HEK293 (cell line): ENCODE measurements at regions not wholly inside any gene's neighbourhood (a gene's known extent, or its start where the extent isn't known, plus 50 kb on each side); places are given as distances from the start of the nearest gene placed in this dataset.

Experiments used
- CTCF ChIA-PET: fragments of 350-600 bp; formaldehyde crosslinking; extraction: SDS; loops from one replicate; lab custom pipeline; 2021; ENCODE audit warnings: antibody characterized with exemption; lab: Yijun Ruan, JAX
- POLR2A ChIA-PET: fragments of 300-600 bp; formaldehyde crosslinking; extraction: SDS; loops from one replicate; lab custom pipeline; 2020; ENCODE audit warnings: antibody characterized with exemption, inconsistent platforms; lab: Yijun Ruan, JAX
- H3K27ac ChIP-seq: fragments of 200-500 bp; sonication (Bioruptor generic); 2 replicates; pipeline ENCODE4 v1.5.1; 2014; ENCODE audit warnings: low read depth, low read length, control low read depth, inconsistent platforms; ENCODE audit errors: extremely low read depth
- H3K36me3 ChIP-seq, 2 experiments: fragments of 200-500 bp in 1 of 2; sonication (Bioruptor generic) in 1 of 2; 1 replicate in 1 of 2; 2 replicates in 1 of 2; pipeline ENCODE4 v1.5.1; 2014 to 2017; ENCODE audit warnings: inconsistent platforms in 2 of 2, low read length in 2 of 2; ENCODE audit not compliant: control insufficient read depth in 2 of 2, insufficient read depth in 1 of 2
- H3K4me1 ChIP-seq: fragments of 200-500 bp; sonication (Bioruptor generic); 2 replicates; pipeline ENCODE4 v1.5.1; 2014; ENCODE audit warnings: mild to moderate bottlenecking, low read length, inconsistent platforms; ENCODE audit not compliant: control insufficient read depth, insufficient read depth
- H3K4me3 ChIP-seq: 2 replicates; pipeline ENCODE4 v1.5.1; 2011; ENCODE audit warnings: low read depth, mild to moderate bottlenecking, control low read depth, low read length, moderate library complexity
- H3K9me3 ChIP-seq: fragments of 200-500 bp; sonication (Bioruptor generic); 2 replicates; pipeline ENCODE4 v1.5.1; 2014; ENCODE audit warnings: low read depth, low read length, inconsistent platforms; ENCODE audit not compliant: control insufficient read depth, insufficient read depth
- BCL11A ChIP-seq: fragments of 450-650 bp; formaldehyde crosslinking; IDR thresholded peaks from 2 replicates; pipeline ENCODE4 v1.5.1; 2016; ENCODE audit warnings: low read depth, missing biosample characterization, missing genetic modification characterization
- ELK4 ChIP-seq: IDR thresholded peaks from 2 replicates; pipeline ENCODE4 v1.6.1; 2011; ENCODE audit warnings: mild to moderate bottlenecking, low read depth, low read length, borderline replicate concordance
- HOXC10 ChIP-seq: sonication (generic); formaldehyde crosslinking; IDR thresholded peaks from 2 replicates; pipeline ENCODE4 v1.8.1; 2023; ENCODE audit warnings: mild to moderate bottlenecking, missing genetic modification reagents
- KLF16 ChIP-seq: fragments of 450-650 bp; formaldehyde crosslinking; IDR thresholded peaks from 2 replicates; pipeline ENCODE4 v1.5.1; 2017; ENCODE audit warnings: missing biosample characterization, missing genetic modification characterization
- OVOL3 ChIP-seq: fragments of 450-650 bp; formaldehyde crosslinking; IDR thresholded peaks from 2 replicates; pipeline ENCODE4 v1.5.1; 2016; ENCODE audit warnings: missing biosample characterization, missing genetic modification characterization
- WT1 ChIP-seq: fragments of 450-650 bp; formaldehyde crosslinking; IDR thresholded peaks from 2 replicates; pipeline ENCODE4 v1.5.1; 2016; ENCODE audit warnings: missing biosample characterization, missing genetic modification characterization
- ZBTB20 ChIP-seq: fragments of 450-650 bp; formaldehyde crosslinking; IDR thresholded peaks from 2 replicates; pipeline ENCODE4 v1.5.1; 2016; ENCODE audit warnings: missing biosample characterization, missing genetic modification characterization
- ZBTB8A ChIP-seq: fragments of 450-650 bp; formaldehyde crosslinking; IDR thresholded peaks from 2 replicates; pipeline ENCODE4 v1.5.1; 2016; ENCODE audit warnings: missing biosample characterization, missing genetic modification characterization
- ZFHX2 ChIP-seq: fragments of 450-650 bp; formaldehyde crosslinking; conservative IDR thresholded peaks from 2 replicates; pipeline ENCODE4 v1.5.1; 2016; ENCODE audit warnings: missing biosample characterization, missing genetic modification characterization
- ZNF138 ChIP-seq: fragments of 450-650 bp; formaldehyde crosslinking; IDR thresholded peaks from 2 replicates; pipeline ENCODE4 v1.5.1; 2016; ENCODE audit warnings: missing biosample characterization, missing genetic modification characterization, borderline replicate concordance
- ZNF155 ChIP-seq: fragments of 450-650 bp; formaldehyde crosslinking; IDR thresholded peaks from 2 replicates; pipeline ENCODE4 v1.5.1; 2016; ENCODE audit warnings: missing biosample characterization, missing genetic modification characterization
- ZNF174 ChIP-seq: fragments of 450-650 bp; formaldehyde crosslinking; IDR thresholded peaks from 2 replicates; pipeline ENCODE4 v1.5.0; 2017; ENCODE audit warnings: missing biosample characterization, mild to moderate bottlenecking, missing genetic modification characterization
- ZNF211 ChIP-seq: fragments of 450-650 bp; formaldehyde crosslinking; IDR thresholded peaks from 2 replicates; pipeline ENCODE4 v1.5.1; 2016; ENCODE audit warnings: low read depth, missing biosample characterization, missing genetic modification characterization
- ZNF311 ChIP-seq: fragments of 450-650 bp; formaldehyde crosslinking; IDR thresholded peaks from 2 replicates; pipeline ENCODE4 v1.5.1; 2017; ENCODE audit warnings: missing biosample characterization, missing genetic modification characterization, borderline replicate concordance
- ZNF426 ChIP-seq: fragments of 450-650 bp; formaldehyde crosslinking; IDR thresholded peaks from 2 replicates; pipeline ENCODE4 v1.5.1; 2017; ENCODE audit warnings: missing biosample characterization, missing genetic modification characterization, mild to moderate bottlenecking, inconsistent platforms, moderate library complexity
- ZNF501 ChIP-seq: fragments of 450-650 bp; formaldehyde crosslinking; IDR thresholded peaks from 2 replicates; pipeline ENCODE4 v1.5.1; 2016; ENCODE audit warnings: missing biosample characterization, missing genetic modification characterization
- ZNF558 ChIP-seq: fragments of 450-650 bp; formaldehyde crosslinking; IDR thresholded peaks from 2 replicates; pipeline ENCODE4 v1.5.1; 2016; ENCODE audit warnings: missing biosample characterization, missing genetic modification characterization
- ZNF596 ChIP-seq: fragments of 450-650 bp; IDR thresholded peaks from 2 replicates; pipeline ENCODE4 v1.5.0; 2018; ENCODE audit warnings: missing biosample characterization, mild to moderate bottlenecking, missing genetic modification characterization, moderate library complexity
- ZNF660 ChIP-seq: fragments of 450-650 bp; IDR thresholded peaks from 2 replicates; pipeline ENCODE4 v1.5.1; 2018; ENCODE audit warnings: missing biosample characterization, mild to moderate bottlenecking, missing genetic modification characterization
- ZNF785 ChIP-seq: fragments of 450-650 bp; formaldehyde crosslinking; IDR thresholded peaks from 2 replicates; pipeline ENCODE4 v1.5.1; 2016; ENCODE audit warnings: missing biosample characterization, missing genetic modification characterization
- ZSCAN16 ChIP-seq: fragments of 450-650 bp; formaldehyde crosslinking; IDR thresholded peaks from 2 replicates; pipeline ENCODE4 v1.5.1; 2016; ENCODE audit warnings: missing biosample characterization, missing genetic modification characterization
- TF ChIP-seq, protein P1 (sequence below): fragments of 450-650 bp; formaldehyde crosslinking; IDR thresholded peaks from 2 replicates; pipeline ENCODE4 v1.5.1; 2016; ENCODE audit warnings: missing biosample characterization, missing genetic modification characterization, low read depth
- TF ChIP-seq, protein P2 (sequence below): fragments of 450-650 bp; formaldehyde crosslinking; IDR thresholded peaks from 2 replicates; pipeline ENCODE4 v1.5.1; 2017; ENCODE audit warnings: missing biosample characterization, missing genetic modification characterization
- TF ChIP-seq, protein P3 (sequence below): fragments of 450-650 bp; formaldehyde crosslinking; IDR thresholded peaks from 2 replicates; pipeline ENCODE4 v1.5.1; 2016; ENCODE audit warnings: missing biosample characterization, missing genetic modification characterization
- TF ChIP-seq, protein P4 (sequence below): fragments of 450-650 bp; formaldehyde crosslinking; IDR thresholded peaks from 2 replicates; pipeline ENCODE4 v1.5.1; 2016; ENCODE audit warnings: missing biosample characterization, missing genetic modification characterization

DNA sequence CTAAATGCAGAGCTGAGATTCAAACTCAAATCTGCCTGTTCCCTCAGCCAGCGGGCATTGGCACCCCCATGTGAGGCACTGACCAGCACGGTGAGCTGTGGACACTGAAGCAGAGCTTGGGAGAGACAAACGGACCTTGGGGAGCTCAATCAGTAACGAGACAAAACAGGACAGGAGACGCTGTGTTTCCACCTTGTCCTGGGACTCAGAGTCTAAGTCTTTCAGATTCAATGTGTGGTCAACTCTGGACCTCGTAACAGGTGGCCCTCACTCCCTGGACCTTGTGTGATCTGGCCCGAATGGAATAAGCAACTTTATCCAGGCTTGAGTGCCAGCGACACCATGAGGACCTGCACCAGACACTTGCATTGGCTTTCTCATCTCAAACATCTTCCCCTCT, 232.5 kb downstream of the UACA start (continued):
- no peak for TF ChIP-seq ELK4

GRCh38 chr15:70530503-70530902, 232.9 kb downstream of the UACA start:
- POLR2A ChIA-PET = no interaction called here
- no peak overlapping the region for H3K27ac ChIP-seq
- CTCF ChIA-PET = interaction anchor here (1.0 to 1.1 kb wide), 2 partner anchors 10 to 24 kb away, joined by 4 read pairs; no protein-coding TSS in a partner anchor
- TF ChIP-seq BCL11A (tag by site-specific recombination) = no peak
- TF ChIP-seq ZNF211 (tag by site-specific recombination) = no peak
- TF ChIP-seq ZBTB20 = peak; percentile 0; the same call in 1 of the 2 replicates
- H3K36me3 ChIP-seq = no peaks in the 10 kb centered on the region
- H3K4me3 ChIP-seq = no peak overlapping the region
- H3K4me1 ChIP-seq = peaks cover 22% of the 10 kb centered on the region
- no peaks in the 10 kb centered on the region for H3K9me3 ChIP-seq

GRCh38 chr15:70530017-70530499, 233.3 kb downstream of the UACA start:
- ChIA-PET POLR2A (no interaction called here), CTCF (interaction anchor here (1.1 to 1.2 kb wide), 2 partner anchors 17 to 25 kb away, joined by 4 to 6 read pairs; no protein-coding TSS in a partner anchor)
- no peaks in the 10 kb centered on the region for H3K9me3 ChIP-seq
- no peaks in the 10 kb centered on the region for H3K36me3 ChIP-seq
- H3K27ac ChIP-seq = no peak overlapping the region
- no peak overlapping the region for H3K4me3 ChIP-seq
- H3K4me1 ChIP-seq = peaks cover 25% of the 10 kb centered on the region
- TF ChIP-seq ZSCAN16 (tag by site-specific recombination) (no peak), WT1 (tag by site-specific recombination) (no peak), ZNF558 (tag by site-specific recombination) (no peak), OVOL3 (tag by site-specific recombination) (no peak), ZNF138 (tag by site-specific recombination) (no peak), ZNF785 (tag by site-specific recombination) (no peak), ZFHX2 (tag by site-specific recombination) (peak; percentile 75), ZNF155 (tag by site-specific recombination) (peak; percentile 41; the same call in 1 of the 2 replicates), ZNF501 (tag by site-specific recombination) (no peak), KLF16 (tag by site-specific recombination) (no peak), BCL11A (tag by site-specific recombination) (no peak), HOXC10 (CRISPR knock-in tag) (no peak), ZNF174 (tag by site-specific recombination) (no peak), ZNF660 (tag by site-specific recombination) (no peak), ZBTB8A (no peak), ZNF311 (tag by site-specific recombination) (peak; percentile 69; the same call in 1 of the 2 replicates), ZNF426 (tag by site-specific recombination) (no peak), ZNF596 (tag by site-specific recombination) (no peak)
- TF ChIP-seq, protein P1, sequence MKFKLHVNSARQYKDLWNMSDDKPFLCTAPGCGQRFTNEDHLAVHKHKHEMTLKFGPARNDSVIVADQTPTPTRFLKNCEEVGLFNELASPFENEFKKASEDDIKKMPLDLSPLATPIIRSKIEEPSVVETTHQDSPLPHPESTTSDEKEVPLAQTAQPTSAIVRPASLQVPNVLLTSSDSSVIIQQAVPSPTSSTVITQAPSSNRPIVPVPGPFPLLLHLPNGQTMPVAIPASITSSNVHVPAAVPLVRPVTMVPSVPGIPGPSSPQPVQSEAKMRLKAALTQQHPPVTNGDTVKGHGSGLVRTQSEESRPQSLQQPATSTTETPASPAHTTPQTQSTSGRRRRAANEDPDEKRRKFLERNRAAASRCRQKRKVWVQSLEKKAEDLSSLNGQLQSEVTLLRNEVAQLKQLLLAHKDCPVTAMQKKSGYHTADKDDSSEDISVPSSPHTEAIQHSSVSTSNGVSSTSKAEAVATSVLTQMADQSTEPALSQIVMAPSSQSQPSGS (tag by site-specific recombination) = no peak
- TF ChIP-seq, protein P2, sequence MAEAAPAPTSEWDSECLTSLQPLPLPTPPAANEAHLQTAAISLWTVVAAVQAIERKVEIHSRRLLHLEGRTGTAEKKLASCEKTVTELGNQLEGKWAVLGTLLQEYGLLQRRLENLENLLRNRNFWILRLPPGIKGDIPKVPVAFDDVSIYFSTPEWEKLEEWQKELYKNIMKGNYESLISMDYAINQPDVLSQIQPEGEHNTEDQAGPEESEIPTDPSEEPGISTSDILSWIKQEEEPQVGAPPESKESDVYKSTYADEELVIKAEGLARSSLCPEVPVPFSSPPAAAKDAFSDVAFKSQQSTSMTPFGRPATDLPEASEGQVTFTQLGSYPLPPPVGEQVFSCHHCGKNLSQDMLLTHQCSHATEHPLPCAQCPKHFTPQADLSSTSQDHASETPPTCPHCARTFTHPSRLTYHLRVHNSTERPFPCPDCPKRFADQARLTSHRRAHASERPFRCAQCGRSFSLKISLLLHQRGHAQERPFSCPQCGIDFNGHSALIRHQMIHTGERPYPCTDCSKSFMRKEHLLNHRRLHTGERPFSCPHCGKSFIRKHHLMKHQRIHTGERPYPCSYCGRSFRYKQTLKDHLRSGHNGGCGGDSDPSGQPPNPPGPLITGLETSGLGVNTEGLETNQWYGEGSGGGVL (tag by site-specific recombination) = no peak
- TF ChIP-seq, protein P3, sequence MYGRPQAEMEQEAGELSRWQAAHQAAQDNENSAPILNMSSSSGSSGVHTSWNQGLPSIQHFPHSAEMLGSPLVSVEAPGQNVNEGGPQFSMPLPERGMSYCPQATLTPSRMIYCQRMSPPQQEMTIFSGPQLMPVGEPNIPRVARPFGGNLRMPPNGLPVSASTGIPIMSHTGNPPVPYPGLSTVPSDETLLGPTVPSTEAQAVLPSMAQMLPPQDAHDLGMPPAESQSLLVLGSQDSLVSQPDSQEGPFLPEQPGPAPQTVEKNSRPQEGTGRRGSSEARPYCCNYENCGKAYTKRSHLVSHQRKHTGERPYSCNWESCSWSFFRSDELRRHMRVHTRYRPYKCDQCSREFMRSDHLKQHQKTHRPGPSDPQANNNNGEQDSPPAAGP (tag by site-specific recombination) = no peak
- TF ChIP-seq, protein P4, sequence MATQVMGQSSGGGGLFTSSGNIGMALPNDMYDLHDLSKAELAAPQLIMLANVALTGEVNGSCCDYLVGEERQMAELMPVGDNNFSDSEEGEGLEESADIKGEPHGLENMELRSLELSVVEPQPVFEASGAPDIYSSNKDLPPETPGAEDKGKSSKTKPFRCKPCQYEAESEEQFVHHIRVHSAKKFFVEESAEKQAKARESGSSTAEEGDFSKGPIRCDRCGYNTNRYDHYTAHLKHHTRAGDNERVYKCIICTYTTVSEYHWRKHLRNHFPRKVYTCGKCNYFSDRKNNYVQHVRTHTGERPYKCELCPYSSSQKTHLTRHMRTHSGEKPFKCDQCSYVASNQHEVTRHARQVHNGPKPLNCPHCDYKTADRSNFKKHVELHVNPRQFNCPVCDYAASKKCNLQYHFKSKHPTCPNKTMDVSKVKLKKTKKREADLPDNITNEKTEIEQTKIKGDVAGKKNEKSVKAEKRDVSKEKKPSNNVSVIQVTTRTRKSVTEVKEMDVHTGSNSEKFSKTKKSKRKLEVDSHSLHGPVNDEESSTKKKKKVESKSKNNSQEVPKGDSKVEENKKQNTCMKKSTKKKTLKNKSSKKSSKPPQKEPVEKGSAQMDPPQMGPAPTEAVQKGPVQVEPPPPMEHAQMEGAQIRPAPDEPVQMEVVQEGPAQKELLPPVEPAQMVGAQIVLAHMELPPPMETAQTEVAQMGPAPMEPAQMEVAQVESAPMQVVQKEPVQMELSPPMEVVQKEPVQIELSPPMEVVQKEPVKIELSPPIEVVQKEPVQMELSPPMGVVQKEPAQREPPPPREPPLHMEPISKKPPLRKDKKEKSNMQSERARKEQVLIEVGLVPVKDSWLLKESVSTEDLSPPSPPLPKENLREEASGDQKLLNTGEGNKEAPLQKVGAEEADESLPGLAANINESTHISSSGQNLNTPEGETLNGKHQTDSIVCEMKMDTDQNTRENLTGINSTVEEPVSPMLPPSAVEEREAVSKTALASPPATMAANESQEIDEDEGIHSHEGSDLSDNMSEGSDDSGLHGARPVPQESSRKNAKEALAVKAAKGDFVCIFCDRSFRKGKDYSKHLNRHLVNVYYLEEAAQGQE (tag by site-specific recombination) = no peak
